ENCODE measurements at regions not wholly inside any gene's neighbourhood (a gene's known extent, or its start where the extent isn't known, plus 50 kb on each side); places are given as distances from the start of the nearest gene placed in this dataset.

DNA sequence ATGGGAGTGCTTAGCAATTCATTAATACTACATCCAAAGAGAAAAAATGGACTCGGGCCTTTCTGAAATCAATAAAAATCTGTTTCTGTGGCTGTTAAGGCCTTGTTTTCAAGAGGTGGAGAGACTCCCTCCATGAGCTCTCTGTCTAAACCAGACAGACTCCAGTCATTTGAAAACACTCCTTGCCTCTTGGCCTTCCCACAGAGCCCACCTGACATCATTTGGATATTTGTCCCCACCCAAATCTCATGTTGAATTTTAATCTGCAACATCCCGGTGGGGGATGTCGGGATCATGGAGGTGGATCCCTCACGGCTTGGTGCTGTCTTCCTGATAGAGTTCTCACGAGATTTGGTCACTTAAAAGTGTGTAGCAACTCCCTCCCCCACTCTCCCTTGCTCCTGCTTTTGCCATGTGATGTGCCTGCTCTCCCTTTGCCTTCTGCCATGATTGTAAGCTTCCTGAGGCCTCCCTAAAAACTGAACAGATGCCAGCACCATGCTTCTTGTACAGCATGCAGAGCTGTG is 226.3 kb downstream of the TBXT start:
- TF ChIP-seq EP300 (IDR thresholded peaks at IDR 0.05; ENCODE audit: low read depth in 2 of 2, low read length in 2 of 2) (no peak), EP300 (CRISPR knock-in tag; IDR thresholded peaks at IDR 0.05; ENCODE audit: borderline replicate concordance) (no peak), CBX2 (IDR thresholded peaks at IDR 0.05; ENCODE audit: low read depth, low read length) (no peak), CBX2 (CRISPR knock-in tag; IDR thresholded peaks at IDR 0.05; ENCODE audit: low read depth) (no peak), SMC3 (IDR thresholded peaks at IDR 0.05; ENCODE audit: low read length) (no peak), CEBPB (IDR thresholded peaks at IDR 0.05; ENCODE audit: borderline replicate concordance, low read depth, low read length) (no peak), ZNF317 (CRISPR knock-in tag; IDR thresholded peaks at IDR 0.05) (no peak)
- TF ChIP-seq, protein P1, sequence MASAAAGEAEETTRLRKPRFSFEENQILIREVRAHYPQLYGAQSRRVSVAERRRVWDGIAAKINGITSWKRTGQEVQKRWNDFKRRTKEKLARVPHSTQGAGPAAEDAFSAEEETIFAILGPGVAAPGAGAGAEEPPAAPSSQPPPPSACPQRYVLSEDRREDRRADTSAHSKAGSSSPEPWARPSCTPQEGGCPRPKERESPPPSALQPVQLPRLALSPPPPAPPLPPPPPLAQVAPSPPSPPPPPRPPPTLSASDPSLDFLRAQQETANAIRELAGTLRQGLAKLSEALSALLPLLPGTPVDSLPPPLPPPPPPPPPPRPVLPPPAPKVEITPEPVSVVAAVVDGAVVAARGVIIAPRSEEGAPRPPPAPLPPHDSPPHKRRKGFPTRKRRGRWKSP (CRISPR knock-in tag; IDR thresholded peaks at IDR 0.05), result no peak
